ENCODE measurements at regions not wholly inside any gene's neighbourhood (a gene's known extent, or its start where the extent isn't known, plus 50 kb on each side); places are given as distances from the start of the nearest gene placed in this dataset.

DNA sequence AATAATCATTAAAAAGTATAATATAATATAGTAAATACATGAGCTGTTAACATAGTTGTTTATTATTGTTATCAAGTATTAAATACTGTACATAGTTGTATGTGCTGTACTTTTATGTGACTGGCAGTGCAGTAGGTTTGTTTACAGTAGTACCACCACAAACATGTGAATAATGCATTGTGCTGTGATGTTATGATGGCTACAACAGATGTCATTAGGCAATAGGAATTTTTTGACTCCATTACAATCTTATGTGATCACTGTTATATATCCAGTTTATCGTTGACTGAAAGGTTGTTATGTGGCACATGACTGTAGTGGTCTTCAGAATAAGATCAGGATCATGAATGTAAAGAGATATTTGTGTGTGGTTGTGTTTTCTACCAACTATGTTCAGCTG, 577.8 kb downstream of the JRKL start:
- no peak for TF ChIP-seq CTCF (IDR thresholded peaks at IDR 0.05)
- DNase-seq: no peak
- no peaks in the 10 kb centered on the region for H3K36me3 Mint-ChIP-seq
- Histone ChIP-seq H3K27ac (ENCODE audit: low read depth in 1 of 2, low read length in 2 of 2) (no peak overlapping the region), H3K9ac (ENCODE audit: insufficient read depth, low read length, poor library complexity, severe bottlenecking) (no peak overlapping the region), H3K4me1 (ENCODE audit: control insufficient read depth in 1 of 2, insufficient read depth in 2 of 2, low read length in 2 of 2) (no peaks in the 10 kb centered on the region), H3K27me3 (ENCODE audit: control insufficient read depth in 2 of 2, insufficient read depth in 2 of 2, low read length in 2 of 2) (no peaks in the 10 kb centered on the region), H3K36me3 (replicated peaks in 1 of 2; ENCODE audit: control insufficient read depth in 1 of 2, insufficient read depth in 2 of 2, low read length in 2 of 2) (no peaks in the 10 kb centered on the region), H3K9me3 (replicated peaks in 1 of 2; ENCODE audit: control insufficient read depth in 1 of 2, insufficient read depth in 1 of 2, low read length in 2 of 2) (no peaks in the 10 kb centered on the region), H3K4me3 (replicated peaks in 1 of 3; ENCODE audit: low read depth in 2 of 3, low read length in 3 of 3) (no peak overlapping the region), H3K79me2 (ENCODE audit: insufficient read depth, low read length) (no peaks in the 10 kb centered on the region), H4K20me1 (ENCODE audit: insufficient read depth, low read length) (no peaks in the 10 kb centered on the region), H3K4me2 (replicated peaks; ENCODE audit: extremely low read depth, low read length, poor library complexity, severe bottlenecking) (no peak overlapping the region), H2AFZ (ENCODE audit: insufficient read depth, low read depth, low read length, poor library complexity, severe bottlenecking) (no peak overlapping the region)
- intact Hi-C loops (cut with micrococcal nuclease): no loop called here
- H3K27me3 Mint-ChIP-seq (ENCODE audit: low read depth in 3 of 3): peaks cover 0 to 1% (median 0%) of the 10 kb centered on the region in 3 donors
- no peak overlapping the region for H3K4me3 Mint-ChIP-seq
- peak overlapping the region in 1 of 7 donors; percentile 1 for H3K27ac Mint-ChIP-seq
- H3K4me1 Mint-ChIP-seq: no peaks in the 10 kb centered on the region
- WGBS (ENCODE audit: insufficient coverage): no CpG with 5 or more reads among the region's 1 CpG
- peaks cover 0 to 7% (median 3%) of the 10 kb centered on the region in 7 donors for H3K9me3 Mint-ChIP-seq

GRCh38 chr11:96969251-96969650, 579.4 kb downstream of the JRKL start:
- H4K20me1 ChIP-seq (ENCODE audit: insufficient read depth, low read length): no peaks in the 10 kb centered on the region
- Mint-ChIP-seq H3K4me3 (no peak overlapping the region), H3K4me1 (no peaks in the 10 kb centered on the region), H3K9me3 (peaks cover 0 to 12% (median 4%) of the 10 kb centered on the region in 7 donors), H3K27me3 (ENCODE audit: low read depth in 3 of 3) (peaks cover 0 to 1% (median 0%) of the 10 kb centered on the region in 3 donors), H3K27ac (no peak overlapping the region), H3K36me3 (no peaks in the 10 kb centered on the region)
- intact Hi-C loops (cut with micrococcal nuclease): no loop called here
- H3K4me2 ChIP-seq (replicated peaks; ENCODE audit: extremely low read depth, low read length, poor library complexity, severe bottlenecking): no peak overlapping the region
- no peaks in the 10 kb centered on the region for H3K36me3 ChIP-seq (replicated peaks in 1 of 2; ENCODE audit: control insufficient read depth in 1 of 2, insufficient read depth in 2 of 2, low read length in 2 of 2)
- no peak overlapping the region for H3K9ac ChIP-seq (ENCODE audit: insufficient read depth, low read length, poor library complexity, severe bottlenecking)
- H3K27me3 ChIP-seq (ENCODE audit: control insufficient read depth in 2 of 2, insufficient read depth in 2 of 2, low read length in 2 of 2): no peaks in the 10 kb centered on the region
- 60% methylated on average over 1 of the region's 2 CpGs for WGBS (ENCODE audit: insufficient coverage)
- no peak overlapping the region for H3K27ac ChIP-seq (ENCODE audit: low read depth in 1 of 2, low read length in 2 of 2)
- H3K9me3 ChIP-seq (replicated peaks in 1 of 2; ENCODE audit: control insufficient read depth in 1 of 2, insufficient read depth in 1 of 2, low read length in 2 of 2): no peaks in the 10 kb centered on the region
- no peaks in the 10 kb centered on the region for H3K4me1 ChIP-seq (ENCODE audit: control insufficient read depth in 1 of 2, insufficient read depth in 2 of 2, low read length in 2 of 2)
- H3K4me3 ChIP-seq (replicated peaks in 1 of 3; ENCODE audit: low read depth in 2 of 3, low read length in 3 of 3): no peak overlapping the region
- H3K79me2 ChIP-seq (ENCODE audit: insufficient read depth, low read length): no peaks in the 10 kb centered on the region
- H2AFZ ChIP-seq (ENCODE audit: insufficient read depth, low read depth, low read length, poor library complexity, severe bottlenecking): no peak overlapping the region
- TF ChIP-seq CTCF (IDR thresholded peaks at IDR 0.05): no peak
- no peak for DNase-seq

Data from CD14-positive monocyte (primary cell).